ENCODE measurements at regions not wholly inside any gene's neighbourhood (a gene's known extent, or its start where the extent isn't known, plus 50 kb on each side); places are given as distances from the start of the nearest gene placed in this dataset.

- H3K9me3 ChIP-seq (ENCODE audit: control insufficient read depth, low read length) = peaks cover 18% of the 10 kb centered on the region
- no peaks in the 10 kb centered on the region for H3K27me3 ChIP-seq (ENCODE audit: control insufficient read depth, insufficient read depth, low read length, poor library complexity, severe bottlenecking)
- 88% methylated on average over 2 of the region's 2 CpGs; no CpG with 5 or more reads in 1 of the 2 experiments for WGBS, 2 experiments (ENCODE audit: insufficient coverage in 1 of 2, insufficient read length in 1 of 2)
- no peak for DNase-seq
- no peak for TF ChIP-seq CTCF (conservative IDR thresholded peaks at IDR 0.05)
- no peak overlapping the region for H3K4me3 ChIP-seq (ENCODE audit: low read length)
- Mint-ChIP-seq H3K27me3 (ENCODE audit: insufficient read depth) (no peaks in the 10 kb centered on the region), H3K9me3 (peaks cover 3% of the 10 kb centered on the region), H3K4me1 (no peaks in the 10 kb centered on the region), H3K4me3 (no peak overlapping the region), H3K27ac (no peak overlapping the region), H3K36me3 (ENCODE audit: low read depth) (no peaks in the 10 kb centered on the region)
- H3K36me3 ChIP-seq (ENCODE audit: control insufficient read depth, insufficient read depth, low read length) = no peaks in the 10 kb centered on the region
- H3K4me1 ChIP-seq (ENCODE audit: control insufficient read depth, insufficient read depth, low read length) = no peaks in the 10 kb centered on the region
- H3K9ac ChIP-seq (ENCODE audit: extremely low read depth, low read length, poor library complexity, severe bottlenecking) = no peak overlapping the region
- H3K27ac ChIP-seq (ENCODE audit: low read depth, low read length) = no peak overlapping the region
Observed at GRCh38 chr3:25137606-25138005, 290.5 kb upstream of the RARB start.

GRCh38 chr3:25139267-25139666, 288.8 kb upstream of the RARB start:
- H3K4me1 Mint-ChIP-seq = no peaks in the 10 kb centered on the region
- Histone ChIP-seq H3K27me3 (ENCODE audit: control insufficient read depth, insufficient read depth, low read length, poor library complexity, severe bottlenecking) (no peaks in the 10 kb centered on the region), H3K9ac (ENCODE audit: extremely low read depth, low read length, poor library complexity, severe bottlenecking) (no peak overlapping the region), H3K9me3 (ENCODE audit: control insufficient read depth, low read length) (peaks cover 18% of the 10 kb centered on the region), H3K4me3 (ENCODE audit: low read length) (no peak overlapping the region), H3K4me1 (ENCODE audit: control insufficient read depth, insufficient read depth, low read length) (no peaks in the 10 kb centered on the region), H3K27ac (ENCODE audit: low read depth, low read length) (no peak overlapping the region), H3K36me3 (ENCODE audit: control insufficient read depth, insufficient read depth, low read length) (no peaks in the 10 kb centered on the region)
- WGBS, 2 experiments (ENCODE audit: insufficient coverage in 1 of 2, insufficient read length in 1 of 2) = no CpG with 5 or more reads among the region's 1 CpG
- no peaks in the 10 kb centered on the region for H3K27me3 Mint-ChIP-seq (ENCODE audit: insufficient read depth)
- peaks cover 3% of the 10 kb centered on the region for H3K9me3 Mint-ChIP-seq
- H3K4me3 Mint-ChIP-seq = no peak overlapping the region
- DNase-seq = no peak
- no peak overlapping the region for H3K27ac Mint-ChIP-seq
- no peaks in the 10 kb centered on the region for H3K36me3 Mint-ChIP-seq (ENCODE audit: low read depth)
- no peak for TF ChIP-seq CTCF (conservative IDR thresholded peaks at IDR 0.05)

GRCh38 chr3:25142609-25143355, 285.3 kb upstream of the RARB start:
- H3K9me3 Mint-ChIP-seq = peaks cover 3% of the 10 kb centered on the region
- Histone ChIP-seq H3K36me3 (ENCODE audit: control insufficient read depth, insufficient read depth, low read length) (no peaks in the 10 kb centered on the region), H3K4me3 (ENCODE audit: low read length) (no peak overlapping the region), H3K9me3 (ENCODE audit: control insufficient read depth, low read length) (peaks cover 18% of the 10 kb centered on the region), H3K4me1 (ENCODE audit: control insufficient read depth, insufficient read depth, low read length) (no peaks in the 10 kb centered on the region), H3K9ac (ENCODE audit: extremely low read depth, low read length, poor library complexity, severe bottlenecking) (no peak overlapping the region), H3K27ac (ENCODE audit: low read depth, low read length) (no peak overlapping the region), H3K27me3 (ENCODE audit: control insufficient read depth, insufficient read depth, low read length, poor library complexity, severe bottlenecking) (no peaks in the 10 kb centered on the region)
- no peak for DNase-seq
- H3K27me3 Mint-ChIP-seq (ENCODE audit: insufficient read depth) = no peaks in the 10 kb centered on the region
- 81% methylated on average over 6 of the region's 6 CpGs; no CpG with 5 or more reads in 1 of the 2 experiments for WGBS, 2 experiments (ENCODE audit: insufficient coverage in 1 of 2, insufficient read length in 1 of 2)
- no peak overlapping the region for H3K4me3 Mint-ChIP-seq
- TF ChIP-seq CTCF (conservative IDR thresholded peaks at IDR 0.05) = no peak
- no peaks in the 10 kb centered on the region for H3K4me1 Mint-ChIP-seq
- H3K36me3 Mint-ChIP-seq (ENCODE audit: low read depth) = no peaks in the 10 kb centered on the region
- H3K27ac Mint-ChIP-seq = peak overlapping the region; percentile 39

Measured in endodermal cell (in vitro differentiated cells).